Chondrocyte (in vitro differentiated cells): ENCODE measurements at regions not wholly inside any gene's neighbourhood (a gene's known extent, or its start where the extent isn't known, plus 50 kb on each side); places are given as distances from the start of the nearest gene placed in this dataset.
"Not testable (repeated sequence)": the region's sequence is repeated elsewhere in the genome, so short reads cannot be mapped to it uniquely, and the experiment has no call there.

Experiments
- DNase-seq: peaks from one replicate; pipeline ENCODE4 v3.0.0; 2021; ENCODE audit warnings: mixed read lengths, low spot score
- H3K27ac Mint-ChIP-seq: one replicate; pipeline ENCODE4 v1.8.0; 2021; ENCODE audit warnings: mild to moderate bottlenecking, moderate library complexity, mixed read lengths; ENCODE audit not compliant: unreplicated experiment
- H3K27me3 Mint-ChIP-seq: 2 replicates; pipeline ENCODE4 v1.8.0; 2021; ENCODE audit warnings: low read depth, mixed read lengths
- H3K36me3 Mint-ChIP-seq: 2 replicates; pipeline ENCODE4 v1.8.0; 2021; ENCODE audit warnings: low read depth, mixed read lengths
- H3K4me1 Mint-ChIP-seq: 2 replicates; pipeline ENCODE4 v1.8.0; 2021; ENCODE audit warnings: low read depth, mild to moderate bottlenecking, mixed read lengths
- H3K4me3 Mint-ChIP-seq: one replicate; pipeline ENCODE4 v1.8.0; 2021; ENCODE audit warnings: mild to moderate bottlenecking, moderate library complexity, mixed read lengths; ENCODE audit not compliant: unreplicated experiment
- H3K9me3 Mint-ChIP-seq: 2 replicates; pipeline ENCODE4 v1.8.0; 2021; ENCODE audit warnings: low read depth, mixed read lengths
- CTCF ChIP-seq: fragments of 200-600 bp; sonication (generic); IDR thresholded peaks from 2 replicates; pipeline ENCODE4 v1.5.0; 2021; ENCODE audit warnings: antibody characterized with exemption, mild to moderate bottlenecking, moderate library complexity

DNA sequence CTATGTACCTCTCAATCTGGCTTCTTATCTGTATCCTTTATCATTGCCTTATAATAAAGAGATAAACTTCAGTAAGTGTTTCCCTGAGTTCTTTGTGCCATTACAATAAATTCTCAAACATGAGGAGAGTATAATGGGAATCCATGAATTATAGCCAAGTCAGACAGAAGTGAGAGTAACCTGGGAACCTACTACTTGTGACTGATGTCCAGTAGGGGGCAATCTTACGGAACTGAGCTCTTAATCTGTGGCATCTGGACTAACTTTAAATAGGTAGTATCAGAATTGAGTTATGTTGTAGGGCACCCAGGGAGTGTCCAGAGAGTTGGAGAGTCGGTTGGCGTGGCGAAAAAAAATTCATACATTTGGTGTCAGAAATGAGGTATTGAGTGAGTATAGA is 542.6 kb downstream of the ZBBX start:
- H3K27ac Mint-ChIP-seq: no peak overlapping the region
- no peak overlapping the region for H3K4me3 Mint-ChIP-seq
- H3K36me3 Mint-ChIP-seq: no peaks in the 10 kb centered on the region
- H3K4me1 Mint-ChIP-seq: no peaks in the 10 kb centered on the region
- peaks cover 2% of the 10 kb centered on the region for H3K27me3 Mint-ChIP-seq
- H3K9me3 Mint-ChIP-seq: no peaks in the 10 kb centered on the region
- peak; percentile 76 for TF ChIP-seq CTCF
- no peak for DNase-seq

DNA sequence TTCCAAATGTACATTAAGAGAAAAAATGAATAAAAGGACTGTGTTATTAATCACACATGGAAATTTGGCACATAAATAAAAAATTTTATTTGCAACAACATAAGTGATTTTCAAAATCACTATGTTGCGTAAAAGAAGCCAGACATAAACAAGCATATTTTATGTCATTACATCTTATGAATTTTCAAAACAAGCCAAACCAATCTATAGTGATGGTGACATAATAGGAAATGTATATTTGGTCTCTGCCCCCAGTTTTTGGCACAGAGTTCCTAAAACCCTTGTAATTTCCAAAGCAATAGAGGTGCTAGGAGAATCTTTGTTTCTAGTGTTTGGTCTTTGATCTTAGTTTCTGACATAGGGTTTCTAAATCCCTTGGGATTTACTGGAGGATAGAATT is 543.3 kb downstream of the ZBBX start:
- DNase-seq: no peak
- H3K27ac Mint-ChIP-seq: no peak overlapping the region
- no peaks in the 10 kb centered on the region for H3K4me1 Mint-ChIP-seq
- no peak overlapping the region for H3K4me3 Mint-ChIP-seq
- peaks cover 2% of the 10 kb centered on the region for H3K27me3 Mint-ChIP-seq
- no peak for TF ChIP-seq CTCF
- H3K9me3 Mint-ChIP-seq: no peaks in the 10 kb centered on the region
- H3K36me3 Mint-ChIP-seq: no peaks in the 10 kb centered on the region

DNA sequence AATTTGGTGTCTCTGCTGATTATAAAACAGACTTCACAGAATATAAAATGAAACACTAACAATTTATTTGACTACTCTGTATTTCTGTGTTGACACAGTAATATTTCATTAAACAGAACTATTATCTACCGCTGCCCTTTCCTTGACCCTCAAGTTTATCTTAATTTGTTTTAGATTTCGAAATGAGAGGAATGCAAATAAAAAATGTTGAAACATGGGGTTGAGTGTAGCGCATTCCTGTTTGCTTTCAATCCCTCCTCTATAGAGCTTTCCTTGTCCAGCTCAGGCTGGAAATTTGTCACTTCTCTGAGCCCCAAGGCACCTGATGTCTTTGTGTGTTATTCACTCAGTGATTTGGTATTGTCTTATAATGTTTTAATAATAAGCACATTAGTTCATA is 550.2 kb downstream of the ZBBX start:
- Mint-ChIP-seq H3K4me3 (no peak overlapping the region), H3K4me1 (no peaks in the 10 kb centered on the region), H3K36me3 (no peaks in the 10 kb centered on the region), H3K9me3 (no peaks in the 10 kb centered on the region), H3K27ac (no peak overlapping the region), H3K27me3 (no peaks in the 10 kb centered on the region)
- no peak for TF ChIP-seq CTCF
- no peak for DNase-seq

GRCh38 chr3:166818464-166818863 is 561.6 kb downstream of the ZBBX start:
- Mint-ChIP-seq H3K36me3 (no peaks in the 10 kb centered on the region), H3K27me3 (no peaks in the 10 kb centered on the region), H3K4me1 (no peaks in the 10 kb centered on the region), H3K27ac (no peak overlapping the region), H3K9me3 (no peaks in the 10 kb centered on the region), H3K4me3 (no peak overlapping the region)
- no peak for DNase-seq
- TF ChIP-seq CTCF: no peak

- not testable (repeated sequence) for H3K9me3 Mint-ChIP-seq, H3K27me3 Mint-ChIP-seq, H3K4me1 Mint-ChIP-seq, H3K4me3 Mint-ChIP-seq, H3K36me3 Mint-ChIP-seq, H3K27ac Mint-ChIP-seq, DNase-seq
Measured at GRCh38 chr3:166817269-166817668, 562.8 kb downstream of the ZBBX start.

DNA sequence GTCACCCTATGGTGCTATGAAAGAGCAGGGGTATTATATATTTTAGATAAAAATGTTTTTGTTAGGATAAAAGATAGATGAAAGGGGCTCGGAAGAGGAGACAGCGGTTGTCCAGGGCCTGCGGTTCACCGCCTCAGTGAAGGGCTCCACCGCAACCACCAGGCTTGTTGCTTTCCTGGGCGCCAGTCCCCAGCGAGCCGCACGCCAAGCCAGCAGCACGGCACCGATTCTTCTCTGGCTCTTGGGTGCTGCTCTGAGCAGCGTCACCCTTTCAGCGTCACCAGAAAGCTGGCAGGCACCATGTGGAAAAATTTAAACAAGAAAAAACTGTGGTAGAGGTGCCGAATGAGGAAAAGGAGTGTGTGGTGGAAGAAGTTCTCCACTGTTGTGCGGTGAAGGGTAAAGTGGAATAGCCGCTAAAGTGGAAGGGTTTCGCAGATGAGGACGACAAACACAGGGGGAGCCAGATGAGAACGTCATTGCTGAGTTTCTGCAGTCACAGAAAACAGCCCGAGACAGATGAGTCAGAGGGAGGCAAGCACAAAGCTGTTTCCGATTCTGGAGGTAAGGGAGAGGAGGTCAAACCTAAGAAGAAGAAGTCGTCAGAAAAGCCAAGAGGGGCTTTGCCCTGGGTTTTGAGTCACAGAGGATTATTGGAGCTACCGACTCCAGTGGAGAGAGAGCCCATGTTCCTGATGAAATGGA is 569.2 kb downstream of the ZBBX start:
- DNase-seq: no peak
- no peak overlapping the region for H3K4me3 Mint-ChIP-seq
- peaks cover 9% of the 10 kb centered on the region for H3K9me3 Mint-ChIP-seq
- TF ChIP-seq CTCF: no peak
- no peaks in the 10 kb centered on the region for H3K27me3 Mint-ChIP-seq
- H3K4me1 Mint-ChIP-seq: no peaks in the 10 kb centered on the region
- H3K27ac Mint-ChIP-seq: no peak overlapping the region
- no peaks in the 10 kb centered on the region for H3K36me3 Mint-ChIP-seq
